ENCODE measurements at regions not wholly inside any gene's neighbourhood (a gene's known extent, or its start where the extent isn't known, plus 50 kb on each side); places are given as distances from the start of the nearest gene placed in this dataset.

DNA sequence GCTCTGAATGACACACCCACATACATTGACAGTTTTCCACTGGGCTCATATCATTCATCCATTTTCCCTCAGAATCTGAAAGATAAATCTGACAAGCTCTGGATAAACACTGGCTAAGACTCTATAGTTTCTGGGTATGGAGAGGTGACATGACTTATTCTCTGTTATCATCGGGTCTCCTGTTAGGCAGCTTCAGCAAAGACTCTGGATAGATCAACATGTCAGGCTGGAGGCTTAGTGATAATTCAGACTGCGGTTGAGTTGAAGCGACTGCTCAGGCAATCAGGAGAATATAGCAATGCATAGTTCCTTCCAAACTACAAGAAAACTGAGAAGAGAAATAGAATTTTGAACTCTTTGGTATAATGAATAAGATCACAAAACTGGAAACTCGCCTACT lies 394.6 kb downstream of the CBLN4 start:
- TF ChIP-seq, protein P1, sequence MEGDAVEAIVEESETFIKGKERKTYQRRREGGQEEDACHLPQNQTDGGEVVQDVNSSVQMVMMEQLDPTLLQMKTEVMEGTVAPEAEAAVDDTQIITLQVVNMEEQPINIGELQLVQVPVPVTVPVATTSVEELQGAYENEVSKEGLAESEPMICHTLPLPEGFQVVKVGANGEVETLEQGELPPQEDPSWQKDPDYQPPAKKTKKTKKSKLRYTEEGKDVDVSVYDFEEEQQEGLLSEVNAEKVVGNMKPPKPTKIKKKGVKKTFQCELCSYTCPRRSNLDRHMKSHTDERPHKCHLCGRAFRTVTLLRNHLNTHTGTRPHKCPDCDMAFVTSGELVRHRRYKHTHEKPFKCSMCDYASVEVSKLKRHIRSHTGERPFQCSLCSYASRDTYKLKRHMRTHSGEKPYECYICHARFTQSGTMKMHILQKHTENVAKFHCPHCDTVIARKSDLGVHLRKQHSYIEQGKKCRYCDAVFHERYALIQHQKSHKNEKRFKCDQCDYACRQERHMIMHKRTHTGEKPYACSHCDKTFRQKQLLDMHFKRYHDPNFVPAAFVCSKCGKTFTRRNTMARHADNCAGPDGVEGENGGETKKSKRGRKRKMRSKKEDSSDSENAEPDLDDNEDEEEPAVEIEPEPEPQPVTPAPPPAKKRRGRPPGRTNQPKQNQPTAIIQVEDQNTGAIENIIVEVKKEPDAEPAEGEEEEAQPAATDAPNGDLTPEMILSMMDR (IDR thresholded peaks at IDR 0.05; ENCODE audit: poor library complexity): no peak
- no peak for TF ChIP-seq EZH2 (IDR thresholded peaks at IDR 0.05; ENCODE audit: borderline replicate concordance)
